Neural crest cell (in vitro differentiated cells): ENCODE measurements at regions not wholly inside any gene's neighbourhood (a gene's known extent, or its start where the extent isn't known, plus 50 kb on each side); places are given as distances from the start of the nearest gene placed in this dataset.

Source experiments
- DNase-seq: peaks from one replicate; pipeline ENCODE4 v3.0.0; 2021; ENCODE audit warnings: low read depth, mixed read lengths, low spot score
- H3K27ac Mint-ChIP-seq: one replicate; pipeline ENCODE4 v1.8.0; 2021; ENCODE audit warnings: mild to moderate bottlenecking, mixed read lengths; ENCODE audit not compliant: unreplicated experiment
- H3K27me3 Mint-ChIP-seq: 2 replicates; pipeline ENCODE4 v1.8.0; 2021; ENCODE audit warnings: low read depth, mild to moderate bottlenecking, mixed read lengths
- H3K36me3 Mint-ChIP-seq: 2 replicates; pipeline ENCODE4 v1.8.0; 2021; ENCODE audit warnings: low read depth, mild to moderate bottlenecking, mixed read lengths
- H3K4me1 Mint-ChIP-seq: 2 replicates; pipeline ENCODE4 v1.8.0; 2021; ENCODE audit warnings: mixed read lengths
- H3K4me3 Mint-ChIP-seq: one replicate; pipeline ENCODE4 v1.8.0; 2021; ENCODE audit warnings: mild to moderate bottlenecking, mixed read lengths
- H3K9me3 Mint-ChIP-seq: 2 replicates; pipeline ENCODE4 v1.8.0; 2021; ENCODE audit warnings: mixed read lengths
- TF ChIP-seq, protein P1 (sequence below): fragments of 200-600 bp; sonication (generic); conservative IDR thresholded peaks from 2 replicates; pipeline ENCODE4 v1.5.0; 2021; ENCODE audit warnings: antibody characterized with exemption, mild to moderate bottlenecking

DNA sequence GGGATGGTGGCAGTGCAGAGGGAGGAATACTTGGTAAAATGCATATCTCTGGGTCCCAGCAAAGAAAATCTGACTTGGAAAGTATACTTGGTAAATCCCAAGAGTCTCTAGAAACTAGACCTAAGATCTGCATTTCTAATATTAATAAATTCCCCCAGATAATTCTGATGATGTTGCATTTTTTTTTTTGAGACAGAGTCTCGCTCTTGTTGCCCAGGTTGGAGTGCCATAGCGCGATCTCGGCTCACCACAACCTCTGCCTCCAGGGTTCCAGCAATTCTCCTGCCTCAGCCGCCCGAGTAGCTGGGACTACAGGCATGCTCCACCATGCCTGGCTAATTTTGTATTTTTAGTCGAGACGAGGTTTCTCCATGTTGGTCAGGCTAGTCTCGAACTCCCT is 97.9 kb upstream of the ANK3 start:
- DNase-seq: no peak
- H3K36me3 Mint-ChIP-seq: no peaks in the 10 kb centered on the region
- no peak overlapping the region for H3K27ac Mint-ChIP-seq
- no peaks in the 10 kb centered on the region for H3K27me3 Mint-ChIP-seq
- H3K9me3 Mint-ChIP-seq: no peaks in the 10 kb centered on the region
- H3K4me1 Mint-ChIP-seq: no peaks in the 10 kb centered on the region
- H3K4me3 Mint-ChIP-seq: no peak overlapping the region
- TF ChIP-seq, protein P1, sequence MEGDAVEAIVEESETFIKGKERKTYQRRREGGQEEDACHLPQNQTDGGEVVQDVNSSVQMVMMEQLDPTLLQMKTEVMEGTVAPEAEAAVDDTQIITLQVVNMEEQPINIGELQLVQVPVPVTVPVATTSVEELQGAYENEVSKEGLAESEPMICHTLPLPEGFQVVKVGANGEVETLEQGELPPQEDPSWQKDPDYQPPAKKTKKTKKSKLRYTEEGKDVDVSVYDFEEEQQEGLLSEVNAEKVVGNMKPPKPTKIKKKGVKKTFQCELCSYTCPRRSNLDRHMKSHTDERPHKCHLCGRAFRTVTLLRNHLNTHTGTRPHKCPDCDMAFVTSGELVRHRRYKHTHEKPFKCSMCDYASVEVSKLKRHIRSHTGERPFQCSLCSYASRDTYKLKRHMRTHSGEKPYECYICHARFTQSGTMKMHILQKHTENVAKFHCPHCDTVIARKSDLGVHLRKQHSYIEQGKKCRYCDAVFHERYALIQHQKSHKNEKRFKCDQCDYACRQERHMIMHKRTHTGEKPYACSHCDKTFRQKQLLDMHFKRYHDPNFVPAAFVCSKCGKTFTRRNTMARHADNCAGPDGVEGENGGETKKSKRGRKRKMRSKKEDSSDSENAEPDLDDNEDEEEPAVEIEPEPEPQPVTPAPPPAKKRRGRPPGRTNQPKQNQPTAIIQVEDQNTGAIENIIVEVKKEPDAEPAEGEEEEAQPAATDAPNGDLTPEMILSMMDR: no peak

DNA sequence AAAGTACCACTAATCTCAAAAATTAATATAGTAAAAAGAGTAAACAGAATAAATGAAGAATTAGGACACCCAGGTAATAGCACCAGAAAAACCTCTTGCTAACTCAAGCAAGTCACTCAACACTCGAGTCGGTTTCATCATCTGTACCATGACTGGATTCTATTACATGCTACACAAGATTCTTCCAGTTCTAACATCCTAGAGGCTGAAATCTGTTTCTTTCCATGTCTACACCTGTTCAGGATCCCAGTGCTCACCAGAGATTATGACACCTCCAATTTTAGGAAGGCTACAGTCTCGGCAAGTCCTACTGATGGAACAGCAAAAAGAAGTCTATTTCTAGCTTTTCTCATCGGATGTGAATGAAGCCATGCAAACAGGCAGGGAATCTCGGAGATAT is 95.3 kb upstream of the ANK3 start:
- H3K36me3 Mint-ChIP-seq: no peaks in the 10 kb centered on the region
- no peak overlapping the region for H3K4me3 Mint-ChIP-seq
- no peaks in the 10 kb centered on the region for H3K9me3 Mint-ChIP-seq
- no peaks in the 10 kb centered on the region for H3K27me3 Mint-ChIP-seq
- TF ChIP-seq, protein P1: no peak
- no peak overlapping the region for H3K27ac Mint-ChIP-seq
- DNase-seq: no peak
- no peaks in the 10 kb centered on the region for H3K4me1 Mint-ChIP-seq

DNA sequence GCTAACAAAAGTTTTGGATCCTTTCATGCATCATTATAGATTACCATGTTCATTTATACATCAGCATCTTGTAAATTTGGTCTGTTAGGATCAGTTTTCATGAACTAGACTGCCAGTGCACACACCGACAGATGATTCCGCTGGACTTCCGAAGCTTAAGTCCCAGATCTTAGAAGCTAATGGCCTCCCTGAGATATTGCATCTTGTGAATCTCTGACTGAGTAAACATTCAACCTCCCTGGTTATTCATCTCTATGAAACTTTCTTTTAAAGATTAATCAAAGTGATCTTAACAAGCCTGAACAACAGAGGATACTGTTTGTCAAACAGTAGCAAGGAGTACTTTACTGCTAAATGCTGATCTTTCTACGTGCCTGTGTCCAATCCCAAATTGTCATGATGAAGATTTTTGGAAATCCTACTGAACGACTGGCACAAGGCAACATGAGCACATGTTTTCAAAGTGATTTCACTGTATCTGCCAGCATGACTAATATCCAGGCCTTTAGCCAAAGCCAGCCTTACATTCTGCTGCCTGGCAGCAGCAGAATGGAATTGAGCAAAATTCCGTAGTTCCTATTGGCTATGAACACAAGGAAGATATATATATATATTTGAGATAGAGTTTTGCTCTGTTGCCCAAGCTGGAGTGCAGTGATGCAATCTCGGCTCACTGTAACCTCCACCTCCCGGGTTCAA is 91.3 kb upstream of the ANK3 start:
- Mint-ChIP-seq H3K27me3 (no peaks in the 10 kb centered on the region), H3K9me3 (no peaks in the 10 kb centered on the region), H3K4me3 (no peak overlapping the region), H3K36me3 (no peaks in the 10 kb centered on the region), H3K27ac (no peak overlapping the region), H3K4me1 (no peaks in the 10 kb centered on the region)
- DNase-seq: no peak
- TF ChIP-seq, protein P1: no peak

DNA sequence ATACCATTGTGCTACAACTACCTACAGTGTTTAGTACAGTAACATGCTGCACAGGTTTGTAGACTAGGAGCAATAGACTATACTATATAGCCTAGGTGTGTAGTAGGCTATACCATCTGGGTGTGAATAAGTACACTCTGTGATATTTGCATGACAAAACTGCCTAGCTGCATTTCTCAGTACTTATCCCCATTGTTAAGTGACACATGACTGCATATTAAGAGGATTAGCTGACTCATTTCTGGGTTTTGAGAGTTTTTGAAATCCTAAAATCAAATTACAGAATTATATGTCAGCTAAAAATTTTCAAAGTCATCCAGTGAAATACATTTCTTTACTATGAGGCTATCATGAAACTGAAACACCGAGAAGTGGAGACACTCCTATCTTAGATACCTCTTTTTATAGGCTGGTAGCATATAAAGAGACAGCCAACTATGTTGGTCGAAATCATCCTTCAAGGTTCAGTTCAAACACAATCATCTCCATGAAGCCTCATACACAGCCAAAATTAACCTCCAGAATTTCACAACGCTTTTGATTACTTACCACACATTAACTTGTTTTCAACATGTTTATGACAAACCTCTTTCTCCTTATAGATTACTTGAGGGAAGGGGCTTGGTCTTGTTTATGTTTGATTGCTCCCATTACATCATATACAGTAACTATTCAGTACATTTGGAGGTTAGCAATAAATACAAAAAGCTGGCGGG is 89.8 kb upstream of the ANK3 start:
- DNase-seq: no peak
- Mint-ChIP-seq H3K4me3 (no peak overlapping the region), H3K27ac (no peak overlapping the region), H3K4me1 (no peaks in the 10 kb centered on the region), H3K36me3 (no peaks in the 10 kb centered on the region), H3K9me3 (no peaks in the 10 kb centered on the region), H3K27me3 (no peaks in the 10 kb centered on the region)
- TF ChIP-seq, protein P1: no peak

DNA sequence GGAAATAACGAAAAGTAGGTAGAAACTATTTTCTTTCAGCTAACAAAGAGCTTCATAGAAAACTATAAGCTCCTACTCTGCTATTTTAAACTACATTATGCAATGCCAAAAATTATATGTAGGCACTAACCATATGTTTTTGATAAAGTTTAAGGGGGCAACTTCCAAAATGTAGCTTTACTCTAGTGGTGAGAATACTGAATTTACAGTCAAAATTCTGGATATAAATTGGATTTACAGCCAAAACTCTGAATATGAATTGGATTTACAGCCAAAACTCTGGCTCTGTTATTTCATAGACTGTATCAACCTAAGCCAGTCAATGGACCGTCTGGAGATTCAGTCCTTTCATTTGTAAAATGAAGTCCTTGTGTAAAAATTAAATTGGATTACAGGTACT is 86.8 kb upstream of the ANK3 start:
- no peak overlapping the region for H3K27ac Mint-ChIP-seq
- H3K4me3 Mint-ChIP-seq: no peak overlapping the region
- H3K9me3 Mint-ChIP-seq: peaks cover 3% of the 10 kb centered on the region

More for the DNA sequence above, 86.8 kb upstream of the ANK3 start:
- Mint-ChIP-seq H3K27me3 (no peaks in the 10 kb centered on the region), H3K36me3 (no peaks in the 10 kb centered on the region), H3K4me1 (no peaks in the 10 kb centered on the region)
- DNase-seq: no peak
- TF ChIP-seq, protein P1: no peak
